Stomach smooth muscle (tissue), 2 donors: ENCODE measurements at regions not wholly inside any gene's neighbourhood (a gene's known extent, or its start where the extent isn't known, plus 50 kb on each side); places are given as distances from the start of the nearest gene placed in this dataset.

Experiments used
- H3K27ac ChIP-seq: one replicate; pipeline ENCODE4 v1.7.0; 2013; ENCODE audit warnings: mild to moderate bottlenecking, low read length, inconsistent platforms
- H3K27me3 ChIP-seq, 2 donors: one replicate each; pipeline ENCODE4 v1.7.0; 2013; ENCODE audit warnings: low read length in 2 of 2; ENCODE audit not compliant: insufficient read depth in 2 of 2, control insufficient read depth in 1 of 2
- H3K36me3 ChIP-seq, 2 donors: one replicate each; pipeline ENCODE4 v1.7.0; 2013; ENCODE audit warnings: low read length in 2 of 2; ENCODE audit not compliant: control insufficient read depth in 2 of 2, insufficient read depth in 2 of 2
- H3K4me1 ChIP-seq: one replicate; pipeline ENCODE4 v1.7.0; 2013; ENCODE audit warnings: low read length; ENCODE audit not compliant: control insufficient read depth, insufficient read depth
- H3K4me3 ChIP-seq, 2 donors: one replicate each; pipeline ENCODE4 v1.7.0; 2013; ENCODE audit warnings: low read length in 2 of 2
- H3K9ac ChIP-seq, 2 donors: one replicate each; pipeline ENCODE4 v1.7.0; 2013; ENCODE audit warnings: low read length in 2 of 2, mild to moderate bottlenecking in 1 of 2
- H3K9me3 ChIP-seq, 2 donors: one replicate each; pipeline ENCODE4 v1.7.0; 2013; ENCODE audit warnings: low read length in 2 of 2; ENCODE audit not compliant: control insufficient read depth in 2 of 2
- donor health status: healthy.
- donor health status: Pancreatic carcinoma.

DNA sequence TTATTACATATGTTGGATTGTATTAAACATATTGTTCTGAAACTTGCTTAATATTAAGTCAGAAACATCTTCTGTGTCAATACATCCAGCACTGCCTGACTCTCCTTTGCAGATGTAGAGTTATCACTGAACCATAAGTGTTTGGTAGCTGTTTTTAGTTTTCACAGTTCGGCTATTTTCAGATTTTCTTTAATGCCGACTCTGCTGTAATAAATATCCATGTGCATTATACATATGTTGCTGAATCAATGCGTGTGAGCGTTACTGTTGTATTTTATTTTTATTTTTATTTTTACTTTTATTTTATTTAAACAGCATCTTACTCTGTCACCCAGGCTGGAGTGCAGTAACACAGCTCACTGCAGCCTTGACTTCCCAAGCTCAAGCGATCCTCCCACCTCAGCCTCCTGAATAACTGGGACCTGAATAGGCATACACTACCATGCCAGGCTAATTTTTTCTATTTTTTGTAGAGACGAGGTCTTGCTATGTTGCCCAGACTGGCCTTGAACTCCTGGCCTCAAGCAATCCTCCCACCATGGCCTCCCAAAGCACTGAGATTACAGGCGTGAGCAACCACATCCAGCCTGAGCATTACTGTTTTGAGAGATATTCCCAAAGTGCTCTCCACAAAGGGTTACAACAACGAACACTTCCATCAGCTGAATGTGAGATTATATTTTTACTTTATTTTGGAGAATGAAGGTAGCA is 50.7 kb upstream of the NOCT start:
- Histone ChIP-seq H3K27ac (no peak overlapping the region), H3K4me3 (no peak overlapping the region), H3K4me1 (no peaks in the 10 kb centered on the region), H3K27me3 (no peaks in the 10 kb centered on the region), H3K9me3 (no peaks in the 10 kb centered on the region), H3K36me3 (no peaks in the 10 kb centered on the region), H3K9ac (no peak overlapping the region)

DNA sequence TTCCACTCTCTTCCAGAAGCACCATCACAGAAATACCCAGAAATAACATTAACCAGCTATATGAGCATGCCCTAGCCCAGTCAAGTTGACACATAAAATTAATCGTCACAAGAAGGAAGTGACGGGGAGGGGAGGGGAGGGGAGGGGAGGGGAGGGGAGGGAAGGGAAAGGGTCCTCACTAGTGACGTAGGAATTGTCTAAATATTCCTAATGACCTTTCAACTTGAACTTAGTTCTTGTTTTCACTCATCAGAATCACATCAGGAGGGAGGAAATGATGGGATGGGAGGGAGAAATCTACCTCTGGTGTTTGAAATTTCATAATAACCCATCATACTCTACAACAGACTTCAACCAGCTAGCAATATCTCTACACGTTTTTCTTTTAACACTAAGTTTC is 52.2 kb upstream of the NOCT start:
- H3K4me1 ChIP-seq: no peaks in the 10 kb centered on the region
- H3K27me3 ChIP-seq: no peaks in the 10 kb centered on the region
- no peak overlapping the region for H3K27ac ChIP-seq
- H3K9ac ChIP-seq: no peak overlapping the region
- H3K36me3 ChIP-seq: no peaks in the 10 kb centered on the region
- H3K4me3 ChIP-seq: no peak overlapping the region
- H3K9me3 ChIP-seq: no peaks in the 10 kb centered on the region

DNA sequence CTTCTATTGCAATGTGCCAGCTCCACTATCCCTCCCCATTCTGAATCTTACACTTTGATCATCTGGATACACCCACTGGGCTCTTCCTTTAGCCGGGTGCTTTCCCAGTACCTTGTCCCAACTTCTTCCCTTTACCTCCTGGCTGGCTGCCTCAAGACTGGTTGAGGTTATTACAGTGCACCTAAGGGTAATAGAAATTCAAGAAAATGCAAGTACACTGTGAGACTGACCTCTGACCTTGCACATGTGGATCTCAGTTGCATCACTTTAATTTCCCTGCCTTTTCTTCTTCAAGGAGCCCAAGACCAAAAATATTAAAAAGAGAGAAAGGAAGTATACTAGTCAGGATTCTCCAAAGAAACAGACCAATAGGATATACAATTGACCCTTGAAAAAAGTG is 53.9 kb upstream of the NOCT start:
- no peaks in the 10 kb centered on the region for H3K9me3 ChIP-seq
- H3K27me3 ChIP-seq: no peaks in the 10 kb centered on the region

DNA sequence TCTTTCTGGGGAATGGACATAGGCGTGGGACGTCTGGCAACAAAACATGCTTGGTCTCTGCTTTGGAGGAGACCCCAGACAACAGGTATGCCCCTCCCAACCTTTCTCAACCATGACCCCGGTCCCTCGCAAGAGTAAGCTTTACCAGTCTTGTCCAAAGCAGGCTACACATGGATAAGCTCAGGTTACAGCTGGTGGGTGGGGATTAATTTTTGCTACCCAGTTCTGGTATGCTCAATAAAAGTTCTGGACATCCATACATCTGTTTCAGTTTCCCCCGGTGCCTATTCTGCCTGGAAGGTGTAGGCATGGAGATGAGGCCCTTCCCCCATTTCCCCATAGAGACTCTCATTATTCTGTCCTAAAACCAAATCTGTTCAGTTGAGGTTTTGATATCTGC is 54.5 kb upstream of the NOCT start:
- H3K27ac ChIP-seq: no peak overlapping the region

More for the DNA sequence above, 53.9 kb upstream of the NOCT start:
- Histone ChIP-seq H3K4me1 (no peaks in the 10 kb centered on the region), H3K4me3 (no peak overlapping the region), H3K27ac (no peak overlapping the region), H3K9ac (no peak overlapping the region), H3K36me3 (no peaks in the 10 kb centered on the region)

DNA sequence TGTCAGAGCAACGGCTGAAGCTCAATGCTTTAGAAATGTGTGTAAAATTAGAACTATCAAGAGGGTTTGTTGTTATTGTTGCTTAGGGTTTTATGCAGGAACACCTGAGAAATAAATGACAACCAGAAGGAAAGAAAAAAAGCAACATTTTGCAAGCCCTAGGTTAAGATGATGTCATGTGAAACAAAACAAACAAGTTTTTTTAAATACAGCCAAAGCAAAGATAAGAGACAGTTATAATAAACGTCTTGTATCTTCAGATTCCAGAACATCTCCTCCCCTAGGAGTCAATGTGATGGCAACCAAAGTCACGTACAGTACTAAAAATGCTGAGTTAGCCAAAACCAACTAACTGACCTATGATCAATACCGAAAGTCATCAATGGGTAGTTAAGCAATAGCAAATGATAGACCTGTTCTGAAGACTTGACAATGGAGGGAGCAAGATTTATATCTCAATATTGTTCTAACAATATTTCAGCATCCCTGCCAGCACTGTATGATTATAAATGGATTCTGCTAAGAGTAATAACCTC is 55.3 kb upstream of the NOCT start:
- Histone ChIP-seq H3K4me3 (no peak overlapping the region), H3K4me1 (no peaks in the 10 kb centered on the region), H3K27ac (no peak overlapping the region), H3K9ac (no peak overlapping the region), H3K36me3 (no peaks in the 10 kb centered on the region), H3K27me3 (no peaks in the 10 kb centered on the region), H3K9me3 (no peaks in the 10 kb centered on the region)

More for the DNA sequence above, 54.5 kb upstream of the NOCT start:
- no peaks in the 10 kb centered on the region for H3K4me1 ChIP-seq
- no peaks in the 10 kb centered on the region for H3K36me3 ChIP-seq
- no peak overlapping the region for H3K9ac ChIP-seq
- H3K27me3 ChIP-seq: no peaks in the 10 kb centered on the region
- no peak overlapping the region for H3K4me3 ChIP-seq
- no peaks in the 10 kb centered on the region for H3K9me3 ChIP-seq

DNA sequence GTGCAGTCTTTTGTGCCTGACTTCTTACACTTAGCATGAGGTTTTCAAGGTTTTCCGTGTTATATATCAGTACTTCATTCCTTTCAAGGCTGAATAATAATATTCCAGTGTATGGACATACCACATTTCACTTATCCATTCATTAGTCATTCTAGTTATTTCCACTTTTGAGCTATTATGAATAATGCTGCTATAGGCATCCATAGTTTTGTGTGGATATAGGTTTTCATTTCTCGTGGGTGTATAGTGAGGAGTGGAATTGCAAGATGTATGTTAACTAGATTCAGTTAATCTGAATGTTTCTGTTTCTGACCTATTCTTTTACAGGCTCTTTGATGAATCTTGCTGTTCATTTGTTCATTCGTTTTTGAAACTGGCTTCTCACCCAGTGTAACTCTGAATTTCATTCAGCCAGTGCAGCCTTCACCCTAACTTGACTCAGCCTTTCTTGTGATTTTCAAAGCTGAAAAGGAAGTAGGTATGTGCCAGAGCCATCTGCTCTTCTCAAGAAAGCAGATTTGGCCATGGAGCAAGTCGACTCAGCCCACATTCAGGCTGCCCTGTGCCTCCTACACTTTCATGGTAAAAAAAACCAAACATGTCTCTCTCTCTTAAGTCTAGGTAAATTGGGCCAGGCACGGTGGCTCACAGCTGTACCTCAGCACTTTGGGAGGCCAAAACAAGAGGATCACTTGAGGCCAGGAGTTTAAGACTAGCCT is 56.3 kb upstream of the NOCT start:
- H3K4me3 ChIP-seq: no peak overlapping the region
- H3K9ac ChIP-seq: no peak overlapping the region
- H3K27ac ChIP-seq: no peak overlapping the region
- no peaks in the 10 kb centered on the region for H3K9me3 ChIP-seq
- no peaks in the 10 kb centered on the region for H3K4me1 ChIP-seq
- H3K36me3 ChIP-seq: no peaks in the 10 kb centered on the region
- H3K27me3 ChIP-seq: no peaks in the 10 kb centered on the region

DNA sequence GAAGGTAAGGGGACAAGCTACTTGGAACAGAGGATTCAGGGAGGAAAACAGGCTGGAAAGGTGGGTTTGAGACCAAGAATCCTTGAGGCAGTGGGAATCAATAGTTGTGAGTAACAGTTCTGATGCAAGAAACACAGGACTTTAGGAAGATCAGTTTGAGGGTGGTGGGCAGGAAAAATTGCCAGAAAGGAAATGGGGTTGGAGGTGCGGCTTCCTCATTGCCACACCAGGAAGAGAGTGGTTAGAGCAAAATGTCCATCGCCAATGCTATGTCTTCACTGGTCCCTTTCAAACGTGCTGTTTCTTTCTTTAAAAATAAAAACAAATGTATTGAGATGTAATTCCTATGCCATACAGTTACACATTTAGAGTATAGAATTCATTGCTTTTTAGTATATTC is 57.1 kb upstream of the NOCT start:
- H3K9me3 ChIP-seq: no peaks in the 10 kb centered on the region
- no peaks in the 10 kb centered on the region for H3K4me1 ChIP-seq
- no peak overlapping the region for H3K4me3 ChIP-seq
- no peaks in the 10 kb centered on the region for H3K36me3 ChIP-seq
- no peaks in the 10 kb centered on the region for H3K27me3 ChIP-seq
- H3K9ac ChIP-seq: no peak overlapping the region
- H3K27ac ChIP-seq: no peak overlapping the region

DNA sequence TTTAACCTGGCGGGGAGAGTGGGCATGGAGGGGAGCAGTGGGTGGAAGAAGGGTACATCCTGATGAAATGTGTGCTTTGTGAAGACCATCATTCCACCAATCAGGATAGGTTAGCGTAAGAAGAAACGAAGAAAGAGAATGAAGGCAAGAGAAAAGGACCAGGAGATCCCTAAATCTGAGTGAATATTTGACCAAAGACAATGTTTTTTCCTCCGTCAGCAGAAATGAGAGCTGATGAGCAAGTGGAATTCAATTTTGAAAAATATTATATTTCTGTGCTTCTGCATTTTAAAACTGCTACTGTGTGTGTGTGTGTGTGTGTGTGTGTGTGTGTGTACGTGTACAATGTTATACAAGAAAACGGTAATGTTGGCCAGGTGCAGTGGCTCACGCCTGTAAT is 58.3 kb upstream of the NOCT start:
- H3K4me3 ChIP-seq: no peak overlapping the region
- no peaks in the 10 kb centered on the region for H3K36me3 ChIP-seq
- H3K9me3 ChIP-seq: no peaks in the 10 kb centered on the region
- H3K27me3 ChIP-seq: no peaks in the 10 kb centered on the region
- H3K27ac ChIP-seq: no peak overlapping the region
- no peaks in the 10 kb centered on the region for H3K4me1 ChIP-seq
- H3K9ac ChIP-seq: no peak overlapping the region

DNA sequence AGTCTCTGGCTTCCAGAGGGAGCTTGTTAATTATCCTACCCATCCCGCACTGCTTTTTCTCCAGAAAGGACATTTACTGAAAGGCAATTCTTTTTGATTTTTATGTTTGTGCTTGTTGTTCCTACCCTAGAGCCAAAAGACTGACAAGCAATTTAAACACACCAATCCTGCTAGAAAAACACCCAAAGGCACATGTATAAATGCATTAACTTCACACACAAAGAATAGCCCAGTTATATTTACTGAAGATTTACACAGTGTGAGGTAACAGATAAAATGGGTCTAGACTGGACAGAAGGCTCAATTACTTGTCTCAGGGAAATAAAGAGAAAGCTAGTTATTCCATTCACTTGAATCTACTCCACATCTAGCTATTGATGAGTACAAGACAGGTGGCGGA is 61.2 kb upstream of the NOCT start:
- no peak overlapping the region for H3K4me3 ChIP-seq
- no peaks in the 10 kb centered on the region for H3K9me3 ChIP-seq
- H3K36me3 ChIP-seq: no peaks in the 10 kb centered on the region
- H3K27ac ChIP-seq: no peak overlapping the region
- H3K27me3 ChIP-seq: no peaks in the 10 kb centered on the region
- no peaks in the 10 kb centered on the region for H3K4me1 ChIP-seq
- H3K9ac ChIP-seq: no peak overlapping the region

DNA sequence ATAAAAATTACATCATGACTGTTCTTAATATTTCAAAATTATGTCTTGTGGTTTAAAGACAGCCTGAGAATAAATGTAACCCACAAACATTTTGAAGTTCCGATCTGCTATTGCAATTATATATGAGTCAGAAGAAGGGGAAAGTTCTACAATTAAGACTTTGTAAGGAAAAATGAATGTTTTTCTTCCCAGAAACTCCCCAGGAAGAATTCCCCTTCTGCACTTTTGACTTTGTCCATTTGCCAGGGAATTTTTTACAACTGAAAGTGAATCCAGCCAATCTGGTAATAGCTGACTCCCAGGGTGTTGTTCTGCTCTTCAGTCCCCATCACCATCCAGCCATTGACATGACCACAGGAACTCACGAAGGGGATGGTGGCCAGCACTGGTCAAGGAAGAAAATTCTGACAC is 61.6 kb upstream of the NOCT start:
- Histone ChIP-seq H3K27ac (no peak overlapping the region), H3K27me3 (no peaks in the 10 kb centered on the region), H3K9ac (no peak overlapping the region), H3K9me3 (no peaks in the 10 kb centered on the region), H3K4me1 (no peaks in the 10 kb centered on the region), H3K4me3 (no peak overlapping the region), H3K36me3 (no peaks in the 10 kb centered on the region)

DNA sequence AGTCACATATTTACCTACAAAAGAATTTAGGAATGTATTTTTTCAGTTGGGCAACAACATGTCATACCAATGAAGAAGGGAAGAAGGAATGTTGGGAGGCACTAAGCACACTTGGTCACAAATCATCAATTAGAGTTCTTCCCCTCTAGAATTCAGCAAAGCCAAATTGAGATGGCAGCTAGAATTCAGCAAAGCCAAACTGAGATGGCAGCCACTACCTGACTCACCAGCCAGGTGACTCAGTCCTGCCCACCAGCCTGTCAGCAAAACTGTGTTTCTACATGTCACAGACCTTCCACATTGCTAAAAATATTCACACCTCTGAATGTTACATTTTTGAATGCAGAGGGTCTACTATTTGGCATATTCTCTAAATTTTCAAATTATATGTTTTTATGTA is 63.2 kb upstream of the NOCT start:
- no peak overlapping the region for H3K27ac ChIP-seq
- H3K27me3 ChIP-seq: no peaks in the 10 kb centered on the region
- H3K4me1 ChIP-seq: no peaks in the 10 kb centered on the region
- H3K9ac ChIP-seq: no peak overlapping the region
- H3K9me3 ChIP-seq: no peaks in the 10 kb centered on the region
- no peak overlapping the region for H3K4me3 ChIP-seq
- no peaks in the 10 kb centered on the region for H3K36me3 ChIP-seq
